Testis (tissue), 2 donors: ENCODE measurements at regions not wholly inside any gene's neighbourhood (a gene's known extent, or its start where the extent isn't known, plus 50 kb on each side); places are given as distances from the start of the nearest gene placed in this dataset.

Experiments
- DNase-seq: peaks from one replicate; pipeline ENCODE4 v3.0.0-alpha.2; 2019
- H3K27ac ChIP-seq, 2 donors: fragments of 200-600 bp; sonication (generic); one replicate each; pipeline ENCODE4 v1.5.1; 2019
- H3K27me3 ChIP-seq: fragments of 200-600 bp; sonication (generic); one replicate; pipeline ENCODE4 v1.5.1; 2019
- H3K36me3 ChIP-seq: fragments of 200-600 bp; sonication (generic); one replicate; pipeline ENCODE4 v1.5.1; 2017; ENCODE audit warnings: low read depth; ENCODE audit errors: missing control alignments
- H3K4me1 ChIP-seq: fragments of 200-600 bp; sonication (generic); one replicate; pipeline ENCODE4 v1.5.1; 2019
- H3K4me3 ChIP-seq, 2 donors: fragments of 200-600 bp; sonication (generic); one replicate each; pipeline ENCODE4 v1.5.1; 2017 to 2019
- H3K9me3 ChIP-seq: fragments of 200-600 bp; sonication (generic); one replicate; pipeline ENCODE4 v1.5.1; 2017
- CTCF ChIP-seq, 3 experiments: fragments of 450-650 bp in 2 of 3; fragments of 200-600 bp in 1 of 3; sonication (generic) in 1 of 3; IDR thresholded peaks; one replicate each; pipeline ENCODE4 v1.5.1; 2016 to 2019; ENCODE audit warnings: antibody characterized with exemption in 3 of 3, mild to moderate bottlenecking in 2 of 3, moderate library complexity in 1 of 3
- POLR2A ChIP-seq: fragments of 450-650 bp; IDR thresholded peaks from one replicate; pipeline ENCODE4 v1.6.1; 2017; ENCODE audit warnings: antibody characterized with exemption, mild to moderate bottlenecking, moderate library complexity
- WGBS, 2 donors: methylation state at CpG; one replicate each; pipeline ENCODE4 v1.1.5; 2018; 5-methylcytosine and 5-hydroxymethylcytosine counted together
- intact Hi-C: fragments of 100-400 bp; cut with DNase I; formaldehyde crosslinking; loops from one replicate; pipeline ENCODE4 v1.15.1; 2023; ENCODE audit warnings: low total_unique reads

GRCh38 chr2:7517088-7517487 lies 599.9 kb downstream of the RNF144A start:
- H3K27me3 ChIP-seq, result no peaks in the 10 kb centered on the region
- H3K36me3 ChIP-seq, result no peaks in the 10 kb centered on the region
- DNase-seq, result no peak
- H3K27ac ChIP-seq, result no peak overlapping the region
- intact Hi-C loops, result no loop called here
- no peaks in the 10 kb centered on the region for H3K4me1 ChIP-seq
- H3K4me3 ChIP-seq, result no peak overlapping the region
- no peaks in the 10 kb centered on the region for H3K9me3 ChIP-seq
- TF ChIP-seq CTCF (IDR thresholded peaks at IDR 0.05) (no peak), POLR2A (no peak)
- WGBS, 2 donors, result 70 to 78% methylated on average over 6 of the region's 6 CpGs

- Histone ChIP-seq H3K4me1 (no peaks in the 10 kb centered on the region), H3K4me3 (no peak overlapping the region), H3K27me3 (no peaks in the 10 kb centered on the region), H3K9me3 (no peaks in the 10 kb centered on the region), H3K36me3 (no peaks in the 10 kb centered on the region), H3K27ac (no peak overlapping the region)
- WGBS, 2 donors, result 89 to 90% methylated on average over 2 of the region's 2 CpGs
- TF ChIP-seq CTCF (IDR thresholded peaks at IDR 0.05), result no peak
- TF ChIP-seq POLR2A, result no peak
- no peak for DNase-seq
- intact Hi-C loops, result no loop called here
Observed at GRCh38 chr2:7517851-7518250, 600.6 kb downstream of the RNF144A start.

DNA sequence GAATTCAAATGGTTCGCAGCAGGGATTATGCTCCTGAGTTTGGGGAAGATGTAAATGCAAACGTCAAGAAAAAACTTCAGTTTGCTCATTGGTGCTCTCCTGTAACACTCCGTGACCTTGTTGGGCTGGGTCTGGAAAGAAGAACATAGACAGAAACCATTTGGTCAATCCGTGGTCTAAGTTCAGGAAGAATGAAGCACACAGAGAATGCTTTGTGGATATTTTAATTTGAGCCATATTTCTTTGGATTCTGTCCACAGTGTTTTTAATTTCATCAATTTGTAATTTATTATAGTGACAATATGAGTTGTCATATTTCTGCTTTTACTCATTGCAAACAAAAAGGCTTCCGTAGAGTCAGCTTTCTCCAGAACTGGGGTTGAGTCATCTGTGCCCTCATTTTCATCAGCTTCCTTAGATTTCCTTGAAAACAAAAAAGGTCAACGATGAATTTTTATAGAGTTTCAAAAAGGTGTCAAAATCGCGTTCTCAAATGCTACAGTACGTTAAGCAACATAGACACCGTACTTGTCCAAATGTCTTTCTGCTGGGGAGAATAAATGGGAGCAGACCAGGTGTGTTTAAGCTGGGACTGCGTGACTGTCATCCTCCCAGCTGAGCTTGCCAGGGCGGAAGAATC lies 606.4 kb downstream of the RNF144A start:
- WGBS, 2 donors, result 80 to 81% methylated on average over 12 of the region's 12 CpGs

GRCh38 chr2:7524195-7524594 lies 607.0 kb downstream of the RNF144A start:
- no peaks in the 10 kb centered on the region for H3K27me3 ChIP-seq
- H3K36me3 ChIP-seq, result no peaks in the 10 kb centered on the region
- no peaks in the 10 kb centered on the region for H3K4me1 ChIP-seq
- no peak for DNase-seq
- H3K9me3 ChIP-seq, result no peaks in the 10 kb centered on the region
- intact Hi-C loops, result no loop called here
- TF ChIP-seq POLR2A (no peak), CTCF (IDR thresholded peaks at IDR 0.05) (no peak)
- no peak overlapping the region for H3K27ac ChIP-seq
- WGBS, 2 donors, result 59 to 72% methylated on average over 3 of the region's 3 CpGs
- H3K4me3 ChIP-seq, result no peak overlapping the region

More for the DNA sequence above, 606.4 kb downstream of the RNF144A start:
- intact Hi-C loops, result no loop called here
- Histone ChIP-seq H3K36me3 (no peaks in the 10 kb centered on the region), H3K4me3 (no peak overlapping the region), H3K27ac (no peak overlapping the region), H3K4me1 (no peaks in the 10 kb centered on the region), H3K9me3 (no peaks in the 10 kb centered on the region), H3K27me3 (no peaks in the 10 kb centered on the region)
- no peak for DNase-seq
- TF ChIP-seq POLR2A, result no peak
- TF ChIP-seq CTCF (IDR thresholded peaks at IDR 0.05), result no peak

GRCh38 chr2:7525746-7526145 lies 608.5 kb downstream of the RNF144A start:
- H3K4me3 ChIP-seq, result no peak overlapping the region
- H3K27ac ChIP-seq, result no peak overlapping the region
- no peaks in the 10 kb centered on the region for H3K36me3 ChIP-seq
- intact Hi-C loops, result no loop called here
- DNase-seq, result no peak
- no peaks in the 10 kb centered on the region for H3K9me3 ChIP-seq
- TF ChIP-seq CTCF (IDR thresholded peaks at IDR 0.05) (no peak), POLR2A (no peak)
- WGBS, 2 donors, result 93 to 95% methylated on average over 1 of the region's 1 CpG
- no peaks in the 10 kb centered on the region for H3K4me1 ChIP-seq
- no peaks in the 10 kb centered on the region for H3K27me3 ChIP-seq
